AG09319 (cell line): ENCODE measurements at regions not wholly inside any gene's neighbourhood (a gene's known extent, or its start where the extent isn't known, plus 50 kb on each side); places are given as distances from the start of the nearest gene placed in this dataset.

Experiments
- DNase-seq: peaks from one replicate; pipeline ENCODE4 v3.0.0-alpha.2; 2010; ENCODE audit warnings: low read depth; ENCODE audit errors: extremely low read depth
- TF ChIP-seq, protein P1 (sequence below): IDR thresholded peaks from 2 replicates; pipeline ENCODE4 v1.5.1; 2011; ENCODE audit warnings: low read depth, mild to moderate bottlenecking, inconsistent platforms, low read length, moderate library complexity

DNA sequence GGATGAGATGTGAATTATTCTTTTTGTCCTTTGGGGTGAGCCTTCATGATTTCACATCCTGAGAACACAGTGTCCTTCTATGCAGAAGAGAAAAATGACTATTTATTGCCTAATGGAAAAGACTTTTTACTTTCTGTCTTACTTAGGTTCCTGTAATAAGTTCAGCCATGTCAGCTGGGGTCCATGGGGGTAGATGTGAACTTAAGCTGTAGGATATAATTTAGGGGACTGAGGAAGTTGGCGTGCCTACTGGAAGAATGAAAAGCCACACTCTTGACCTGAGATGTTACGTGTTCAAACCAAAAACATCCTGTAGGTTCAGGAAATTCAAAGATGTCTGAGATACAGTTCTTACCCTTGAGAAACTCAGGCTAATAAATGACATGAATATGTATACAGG, 660.5 kb downstream of the TOX3 start:
- DNase-seq: no peak
- TF ChIP-seq, protein P1, sequence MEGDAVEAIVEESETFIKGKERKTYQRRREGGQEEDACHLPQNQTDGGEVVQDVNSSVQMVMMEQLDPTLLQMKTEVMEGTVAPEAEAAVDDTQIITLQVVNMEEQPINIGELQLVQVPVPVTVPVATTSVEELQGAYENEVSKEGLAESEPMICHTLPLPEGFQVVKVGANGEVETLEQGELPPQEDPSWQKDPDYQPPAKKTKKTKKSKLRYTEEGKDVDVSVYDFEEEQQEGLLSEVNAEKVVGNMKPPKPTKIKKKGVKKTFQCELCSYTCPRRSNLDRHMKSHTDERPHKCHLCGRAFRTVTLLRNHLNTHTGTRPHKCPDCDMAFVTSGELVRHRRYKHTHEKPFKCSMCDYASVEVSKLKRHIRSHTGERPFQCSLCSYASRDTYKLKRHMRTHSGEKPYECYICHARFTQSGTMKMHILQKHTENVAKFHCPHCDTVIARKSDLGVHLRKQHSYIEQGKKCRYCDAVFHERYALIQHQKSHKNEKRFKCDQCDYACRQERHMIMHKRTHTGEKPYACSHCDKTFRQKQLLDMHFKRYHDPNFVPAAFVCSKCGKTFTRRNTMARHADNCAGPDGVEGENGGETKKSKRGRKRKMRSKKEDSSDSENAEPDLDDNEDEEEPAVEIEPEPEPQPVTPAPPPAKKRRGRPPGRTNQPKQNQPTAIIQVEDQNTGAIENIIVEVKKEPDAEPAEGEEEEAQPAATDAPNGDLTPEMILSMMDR: no peak

DNA sequence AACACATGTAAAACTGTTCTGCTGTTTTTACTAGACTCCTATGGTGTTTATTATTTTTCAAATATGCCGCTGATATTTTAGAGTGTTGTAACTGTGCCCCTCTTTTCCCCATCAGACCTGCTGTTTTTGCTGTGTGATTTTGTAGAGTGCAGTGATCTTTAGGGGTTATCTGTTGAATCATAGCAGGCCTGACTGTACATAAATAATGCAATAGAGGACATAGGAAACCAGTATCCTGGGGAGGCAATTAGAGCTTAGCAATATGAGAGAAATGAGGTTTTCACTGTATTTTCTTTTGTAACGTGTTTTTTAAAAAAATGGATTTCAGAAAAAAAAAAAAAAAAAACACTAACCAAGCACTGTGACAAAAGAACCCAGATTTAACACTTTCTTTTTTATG, 662.2 kb downstream of the TOX3 start:
- TF ChIP-seq, protein P1: no peak
- DNase-seq: no peak

DNA sequence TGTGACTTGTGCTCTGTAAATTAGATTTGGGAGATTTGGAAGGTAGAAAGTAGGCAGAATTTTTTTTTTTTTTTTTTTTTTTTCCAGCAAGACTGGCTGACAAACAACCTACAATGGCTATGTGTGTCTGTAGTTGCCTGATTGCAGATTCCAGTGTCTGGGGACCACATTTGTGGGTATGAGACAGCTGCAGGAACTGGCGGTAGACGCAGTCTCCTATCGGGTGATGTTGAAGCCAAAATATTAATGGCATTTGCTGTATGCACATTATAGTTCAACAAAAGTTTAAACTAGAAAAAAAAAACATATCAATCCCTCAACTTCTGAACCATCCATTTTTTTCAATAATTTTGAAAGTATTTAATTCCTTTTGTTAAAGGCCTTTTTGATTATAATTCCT, 665.2 kb downstream of the TOX3 start:
- no peak for DNase-seq
- TF ChIP-seq, protein P1: no peak

DNA sequence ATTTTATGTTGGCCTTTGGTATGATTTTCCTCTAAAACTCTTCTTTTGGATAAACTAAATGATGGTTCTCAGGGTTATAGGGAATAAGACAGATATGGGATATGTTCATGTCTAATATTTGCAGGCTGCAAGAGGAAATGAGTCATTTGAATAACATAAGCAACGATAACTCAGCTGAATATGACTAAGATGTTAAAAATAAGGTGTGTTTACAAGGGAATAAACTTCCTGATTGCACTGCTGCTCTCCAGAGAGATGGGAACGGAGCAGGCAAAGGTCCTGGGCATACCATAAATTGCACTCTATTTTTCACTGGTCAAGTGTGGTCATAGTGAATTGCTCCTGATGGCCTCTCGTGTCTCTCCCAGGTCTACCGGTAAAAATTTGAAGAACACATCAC, 666.2 kb downstream of the TOX3 start:
- peak; percentile 49 for DNase-seq
- TF ChIP-seq, protein P1: no peak

DNA sequence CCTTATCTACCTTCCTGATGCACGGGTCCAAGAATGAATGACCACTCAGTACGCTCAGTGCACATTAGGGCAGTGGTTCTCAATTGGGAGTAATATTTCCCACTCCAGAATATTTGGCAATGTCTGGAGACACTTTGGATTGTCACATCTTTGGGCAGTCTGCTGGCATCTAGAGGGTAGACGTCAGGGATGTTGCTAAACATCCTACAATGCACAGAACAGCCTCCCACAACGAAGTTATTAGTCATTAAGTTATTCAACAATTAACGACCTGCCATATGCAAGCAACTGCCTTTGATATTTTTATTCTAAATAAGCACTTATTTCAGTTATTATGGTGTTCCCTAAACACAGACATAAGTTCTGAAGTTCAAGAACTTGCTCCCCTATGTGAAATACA, 669.3 kb downstream of the TOX3 start:
- DNase-seq: no peak
- TF ChIP-seq, protein P1: no peak

DNA sequence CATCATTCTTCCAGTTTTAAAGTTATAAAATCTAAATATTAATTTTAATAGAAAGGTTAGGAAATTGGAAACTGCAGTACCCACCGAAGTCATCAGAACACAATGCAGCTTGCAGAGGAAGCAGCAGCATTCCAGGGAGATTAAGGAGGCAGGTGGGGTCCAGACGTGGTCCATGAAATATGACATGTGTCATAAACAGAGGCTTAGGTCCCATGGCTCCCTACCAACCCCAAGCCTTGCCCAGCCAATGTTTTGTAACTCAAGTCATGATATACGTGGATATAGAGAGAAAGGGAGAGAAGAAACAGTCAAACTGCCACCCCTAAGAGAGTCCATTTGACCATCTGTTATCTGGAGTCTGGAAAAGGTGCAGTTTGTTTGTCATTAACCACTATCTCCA, 670.0 kb downstream of the TOX3 start:
- TF ChIP-seq, protein P1: no peak
- no peak for DNase-seq

DNA sequence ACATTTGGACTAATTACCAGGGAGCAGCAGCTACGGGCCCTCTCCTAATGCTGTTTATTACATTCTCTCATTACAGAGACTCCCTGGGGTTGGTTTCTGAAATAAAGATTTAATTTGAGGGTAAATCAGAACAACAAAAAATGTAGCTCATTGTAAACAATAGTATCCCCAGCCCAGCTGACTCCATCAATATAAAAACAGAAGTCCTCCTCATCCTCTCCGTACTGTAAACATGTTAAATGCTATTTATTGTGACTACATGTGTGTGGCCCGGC, 670.4 kb downstream of the TOX3 start:
- TF ChIP-seq, protein P1: no peak
- DNase-seq: no peak
